HG02798 (cell line): ENCODE measurements at regions not wholly inside any gene's neighbourhood (a gene's known extent, or its start where the extent isn't known, plus 50 kb on each side); places are given as distances from the start of the nearest gene placed in this dataset.

ENCODE experiments used
- ATAC-seq: cut with Tn5 transposase; IDR thresholded peaks from one replicate; pipeline ENCODE4 v1.9.1; 2021; ENCODE audit warnings: mild to moderate bottlenecking; ENCODE audit not compliant: unreplicated experiment, poor library complexity

GRCh38 chr9:86735772-86736458, 211.4 kb downstream of the GAS1 start:
- no peak for ATAC-seq

- ATAC-seq = no peak
These were observed 212.5 kb downstream of the GAS1 start for GRCh38 chr9:86734771-86735170.

- no peak for ATAC-seq
These were observed 213.4 kb downstream of the GAS1 start for GRCh38 chr9:86733929-86734328.

- no peak for ATAC-seq
These were observed 214.7 kb downstream of the GAS1 start for GRCh38 chr9:86732514-86733171.

GRCh38 chr9:86731511-86732063, 215.7 kb downstream of the GAS1 start:
- no peak for ATAC-seq

- ATAC-seq = no peak
These were observed 217.0 kb downstream of the GAS1 start for GRCh38 chr9:86730163-86730928.

GRCh38 chr9:86724529-86724928, 222.8 kb downstream of the GAS1 start:
- no peak for ATAC-seq

GRCh38 chr9:86723346-86723745, 224.0 kb downstream of the GAS1 start:
- no peak for ATAC-seq

- ATAC-seq = no peak
These were observed 224.6 kb downstream of the GAS1 start for GRCh38 chr9:86722706-86723075.

- no peak for ATAC-seq
These were observed 225.2 kb downstream of the GAS1 start for GRCh38 chr9:86721843-86722705.

GRCh38 chr9:86721226-86721781, 226.0 kb downstream of the GAS1 start:
- ATAC-seq = no peak

- no peak for ATAC-seq
These were observed 226.6 kb downstream of the GAS1 start for GRCh38 chr9:86720639-86721225.

GRCh38 chr9:86718388-86719049, 228.8 kb downstream of the GAS1 start:
- no peak for ATAC-seq

GRCh38 chr9:86716326-86716922, 230.9 kb downstream of the GAS1 start:
- ATAC-seq = no peak

- no peak for ATAC-seq
These were observed 232.3 kb downstream of the GAS1 start for GRCh38 chr9:86714999-86715398.

- no peak for ATAC-seq
These were observed 233.3 kb downstream of the GAS1 start for GRCh38 chr9:86713970-86714369.

GRCh38 chr9:86713470-86713869, 233.8 kb downstream of the GAS1 start:
- ATAC-seq = no peak

- ATAC-seq = no peak
These were observed 238.1 kb downstream of the GAS1 start for GRCh38 chr9:86708918-86709835.
